SK-N-SH (cell line): ENCODE measurements at regions not wholly inside any gene's neighbourhood (a gene's known extent, or its start where the extent isn't known, plus 50 kb on each side); places are given as distances from the start of the nearest gene placed in this dataset.

Source experiments
- FOSL2 ChIP-seq: IDR thresholded peaks from 2 replicates; pipeline ENCODE4 v1.4.0; 2012; ENCODE audit warnings: low read depth, mild to moderate bottlenecking, moderate library complexity, borderline replicate concordance
- GABPA ChIP-seq: IDR thresholded peaks from 2 replicates; pipeline ENCODE4 v1.4.0; 2012; ENCODE audit warnings: low read depth, mild to moderate bottlenecking
- GATA2 ChIP-seq: sonication (generic); formaldehyde crosslinking; IDR thresholded peaks from 2 replicates; pipeline ENCODE4 v1.5.0; 2020; ENCODE audit warnings: mild to moderate bottlenecking, missing genetic modification reagents
- NFIC ChIP-seq: IDR thresholded peaks from 2 replicates; pipeline ENCODE4 v1.4.0; 2012; ENCODE audit warnings: borderline replicate concordance
- POLR2AphosphoS5 ChIP-seq: IDR thresholded peaks from 2 replicates; pipeline ENCODE4 v1.6.1; 2012; ENCODE audit warnings: low read depth, low read length
- RAD21 ChIP-seq: IDR thresholded peaks from 2 replicates; pipeline ENCODE4 v1.6.1; 2012; ENCODE audit warnings: mild to moderate bottlenecking, low read length
- RFX5 ChIP-seq: IDR thresholded peaks from 2 replicates; pipeline ENCODE4 v1.6.1; 2012; ENCODE audit warnings: mild to moderate bottlenecking, improper control_type of control experiment, low read length
- RXRA ChIP-seq: IDR thresholded peaks from 2 replicates; pipeline ENCODE4 v1.4.0; 2012; ENCODE audit warnings: low read depth, mild to moderate bottlenecking, borderline replicate concordance
- SIN3A ChIP-seq: IDR thresholded peaks from 2 replicates; pipeline ENCODE4 v1.6.1; 2012; ENCODE audit warnings: low read depth, mild to moderate bottlenecking, low read length, moderate library complexity, borderline replicate concordance
- TAF1 ChIP-seq: IDR thresholded peaks from 2 replicates; pipeline ENCODE4 v1.6.1; 2012; ENCODE audit warnings: low read depth, mild to moderate bottlenecking, low read length, moderate library complexity, borderline replicate concordance
- TF ChIP-seq, protein P1 (sequence below): fragments of 200-600 bp; sonication (generic); IDR thresholded peaks from 2 replicates; pipeline ENCODE4 v1.6.1; 2017; ENCODE audit warnings: antibody characterized with exemption, mild to moderate bottlenecking, moderate library complexity
- TF ChIP-seq, protein P2 (sequence below): IDR thresholded peaks from 2 replicates; pipeline ENCODE4 v1.4.0; 2012; ENCODE audit warnings: low read depth
- TF ChIP-seq, protein P3 (sequence below): fragments of 150-350 bp; IDR thresholded peaks from 2 replicates; pipeline ENCODE4 v1.6.1; 2016; ENCODE audit warnings: mild to moderate bottlenecking, low read depth, low read length

DNA sequence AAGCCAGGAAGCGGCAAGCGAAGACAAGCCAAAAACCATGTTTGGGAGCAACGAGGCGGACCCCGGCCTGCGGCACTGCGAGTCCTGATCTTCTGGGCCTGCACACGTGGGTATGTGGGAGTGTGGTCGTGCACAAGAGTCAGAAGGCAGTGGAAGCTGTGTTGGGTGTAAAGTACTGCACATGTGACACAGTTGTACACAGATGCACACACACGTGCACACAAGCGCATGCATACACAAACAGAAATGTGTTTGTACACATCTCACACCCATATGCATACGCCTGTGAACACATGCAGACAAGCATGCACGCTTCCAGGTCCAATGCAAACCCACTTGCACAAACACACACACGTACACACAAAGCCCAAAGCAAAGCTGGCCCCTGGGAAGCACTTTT is 52.6 kb upstream of the SLCO4A1 start:
- TF ChIP-seq, protein P1, sequence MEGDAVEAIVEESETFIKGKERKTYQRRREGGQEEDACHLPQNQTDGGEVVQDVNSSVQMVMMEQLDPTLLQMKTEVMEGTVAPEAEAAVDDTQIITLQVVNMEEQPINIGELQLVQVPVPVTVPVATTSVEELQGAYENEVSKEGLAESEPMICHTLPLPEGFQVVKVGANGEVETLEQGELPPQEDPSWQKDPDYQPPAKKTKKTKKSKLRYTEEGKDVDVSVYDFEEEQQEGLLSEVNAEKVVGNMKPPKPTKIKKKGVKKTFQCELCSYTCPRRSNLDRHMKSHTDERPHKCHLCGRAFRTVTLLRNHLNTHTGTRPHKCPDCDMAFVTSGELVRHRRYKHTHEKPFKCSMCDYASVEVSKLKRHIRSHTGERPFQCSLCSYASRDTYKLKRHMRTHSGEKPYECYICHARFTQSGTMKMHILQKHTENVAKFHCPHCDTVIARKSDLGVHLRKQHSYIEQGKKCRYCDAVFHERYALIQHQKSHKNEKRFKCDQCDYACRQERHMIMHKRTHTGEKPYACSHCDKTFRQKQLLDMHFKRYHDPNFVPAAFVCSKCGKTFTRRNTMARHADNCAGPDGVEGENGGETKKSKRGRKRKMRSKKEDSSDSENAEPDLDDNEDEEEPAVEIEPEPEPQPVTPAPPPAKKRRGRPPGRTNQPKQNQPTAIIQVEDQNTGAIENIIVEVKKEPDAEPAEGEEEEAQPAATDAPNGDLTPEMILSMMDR: no peak
- TF ChIP-seq POLR2AphosphoS5 (no peak), GABPA (no peak), RFX5 (no peak), RAD21 (no peak), SIN3A (no peak), TAF1 (no peak), NFIC (no peak), RXRA (no peak), FOSL2 (no peak), GATA2 (CRISPR knock-in tag) (no peak)
- TF ChIP-seq, protein P2, sequence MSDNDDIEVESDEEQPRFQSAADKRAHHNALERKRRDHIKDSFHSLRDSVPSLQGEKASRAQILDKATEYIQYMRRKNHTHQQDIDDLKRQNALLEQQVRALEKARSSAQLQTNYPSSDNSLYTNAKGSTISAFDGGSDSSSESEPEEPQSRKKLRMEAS: no peak
- TF ChIP-seq, protein P3, sequence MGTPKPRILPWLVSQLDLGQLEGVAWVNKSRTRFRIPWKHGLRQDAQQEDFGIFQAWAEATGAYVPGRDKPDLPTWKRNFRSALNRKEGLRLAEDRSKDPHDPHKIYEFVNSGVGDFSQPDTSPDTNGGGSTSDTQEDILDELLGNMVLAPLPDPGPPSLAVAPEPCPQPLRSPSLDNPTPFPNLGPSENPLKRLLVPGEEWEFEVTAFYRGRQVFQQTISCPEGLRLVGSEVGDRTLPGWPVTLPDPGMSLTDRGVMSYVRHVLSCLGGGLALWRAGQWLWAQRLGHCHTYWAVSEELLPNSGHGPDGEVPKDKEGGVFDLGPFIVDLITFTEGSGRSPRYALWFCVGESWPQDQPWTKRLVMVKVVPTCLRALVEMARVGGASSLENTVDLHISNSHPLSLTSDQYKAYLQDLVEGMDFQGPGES: no peak
